OCI-LY3 (cell line): ENCODE measurements at regions not wholly inside any gene's neighbourhood (a gene's known extent, or its start where the extent isn't known, plus 50 kb on each side); places are given as distances from the start of the nearest gene placed in this dataset.

Experiments
- CTCF ChIP-seq: fragments of 200-600, 300-600 bp; sonication (generic); IDR thresholded peaks from 2 replicates; pipeline ENCODE4 v1.5.1; 2014; ENCODE audit warnings: antibody characterized with exemption, low read length, low read depth
- EZH2phosphoT487 ChIP-seq: fragments of 200-600 bp; shearing (Covaris generic); IDR thresholded peaks from 2 replicates; pipeline ENCODE4 v1.6.1; 2018; ENCODE audit warnings: antibody characterized with exemption, mixed run types, low read depth

GRCh38 chr16:76622876-76623275 is 345.7 kb downstream of the CNTNAP4 start:
- TF ChIP-seq CTCF (no peak), EZH2phosphoT487 (no peak)
